Germinal center (tissue), 1 donor: ENCODE measurements at regions not wholly inside any gene's neighbourhood (a gene's known extent, or its start where the extent isn't known, plus 50 kb on each side); places are given as distances from the start of the nearest gene placed in this dataset.
A peak's percentile ranks its signal among the peaks of the same experiment; 100 is the strongest.

ENCODE experiments used
- DNase-seq: peaks from one replicate; pipeline ENCODE4 v3.0.0; 2012; ENCODE audit warnings: mixed read lengths, low spot score

DNA sequence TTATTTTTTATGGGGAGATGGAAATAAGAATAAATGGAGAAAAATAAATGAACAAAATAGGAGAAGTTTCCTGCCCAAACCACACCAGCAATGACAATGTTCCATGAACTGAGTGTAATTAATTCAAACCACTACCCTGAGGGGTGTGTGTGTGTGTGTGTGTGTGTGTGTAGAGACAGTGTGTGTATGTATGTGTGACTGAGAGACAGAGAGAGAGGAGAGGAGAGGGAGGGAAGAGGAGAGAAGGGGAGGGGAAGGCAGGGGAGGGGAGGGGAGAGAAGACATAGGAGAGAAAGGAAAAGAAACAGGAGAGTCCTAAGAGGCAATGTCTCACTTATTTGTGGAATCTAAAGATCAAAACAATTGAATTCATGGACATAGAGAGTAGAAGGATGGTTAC is 65.0 kb upstream of the POU2AF1 start:
- no peak for DNase-seq

DNA sequence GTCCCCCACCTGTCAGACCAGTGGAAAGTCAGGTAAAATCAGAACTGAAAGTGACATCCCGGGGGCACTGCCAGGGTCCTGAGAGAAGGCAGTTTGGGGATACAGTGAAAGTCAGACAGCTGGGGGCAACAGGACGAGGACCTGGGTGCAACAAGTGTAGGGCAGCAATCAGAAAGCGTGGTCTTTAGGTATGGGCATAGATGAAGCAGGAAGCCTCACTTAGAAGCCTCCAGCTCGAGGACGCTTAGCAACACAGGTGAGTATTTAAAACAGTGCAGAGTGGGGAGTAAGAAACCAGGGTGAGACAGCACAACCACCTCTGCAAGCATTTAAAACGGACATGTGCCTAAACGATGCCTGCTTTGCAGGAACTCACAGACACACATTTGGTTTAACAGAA is 64.6 kb upstream of the POU2AF1 start:
- DNase-seq = no peak

DNA sequence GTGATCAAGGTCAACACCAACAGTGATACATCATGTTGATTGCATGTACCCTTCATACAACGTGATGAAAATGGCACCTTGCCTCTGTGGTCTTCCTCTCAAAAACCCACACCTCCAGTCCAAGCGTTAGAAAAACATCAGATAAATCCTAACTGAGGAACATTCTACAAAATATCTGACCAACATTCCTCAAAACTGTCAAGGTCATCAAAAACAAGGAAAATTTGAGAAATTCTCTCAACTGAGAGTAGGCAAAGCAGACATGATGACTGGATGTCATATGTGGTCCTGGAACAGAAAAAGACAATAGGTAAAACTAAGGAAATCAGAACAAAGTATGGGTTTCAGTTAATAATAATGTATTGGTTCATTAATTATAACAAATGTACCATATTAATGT is 64.0 kb upstream of the POU2AF1 start:
- DNase-seq = no peak

DNA sequence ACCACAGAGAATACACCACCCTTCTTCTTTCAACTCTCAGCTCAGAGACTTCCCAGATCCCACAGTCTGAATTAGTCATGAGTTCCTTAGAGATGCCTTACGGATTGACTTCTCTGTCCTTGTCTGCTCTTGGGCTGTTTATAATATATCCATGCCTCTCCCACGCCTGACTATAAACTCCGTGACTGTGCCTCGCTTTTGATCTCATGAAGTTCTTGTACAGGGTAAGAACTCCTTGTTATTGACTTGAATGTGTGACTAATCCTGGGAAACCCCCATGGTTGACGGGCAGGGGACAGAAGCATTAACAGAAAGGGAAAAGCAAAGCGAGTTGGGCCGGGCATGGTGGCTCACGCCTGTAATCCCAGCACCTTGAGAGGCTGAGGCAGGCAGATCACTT is 62.4 kb upstream of the POU2AF1 start:
- DNase-seq = no peak

- no peak for DNase-seq
These were observed 61.5 kb upstream of the POU2AF1 start for GRCh38 chr11:111440416-111441205.

DNA sequence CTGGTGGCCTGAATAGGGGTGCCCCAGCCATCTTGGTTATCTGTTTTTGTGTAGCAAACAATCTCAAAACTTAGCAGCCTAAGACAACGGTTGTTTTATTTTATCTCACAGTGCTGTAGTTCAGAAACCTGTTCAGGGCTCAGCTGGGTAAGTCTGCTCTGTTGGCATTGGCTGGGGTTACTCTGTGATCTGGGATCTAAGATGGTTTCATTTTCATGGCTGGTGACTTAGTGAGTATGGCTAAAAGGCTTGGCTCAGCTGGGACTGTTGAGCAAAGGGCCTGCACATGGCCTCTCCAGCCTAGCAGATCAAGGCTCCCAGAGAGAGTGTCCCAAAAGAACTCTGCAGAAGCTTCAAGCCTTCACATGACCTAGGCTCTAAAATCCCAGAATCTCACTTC is 60.8 kb upstream of the POU2AF1 start:
- no peak for DNase-seq

DNA sequence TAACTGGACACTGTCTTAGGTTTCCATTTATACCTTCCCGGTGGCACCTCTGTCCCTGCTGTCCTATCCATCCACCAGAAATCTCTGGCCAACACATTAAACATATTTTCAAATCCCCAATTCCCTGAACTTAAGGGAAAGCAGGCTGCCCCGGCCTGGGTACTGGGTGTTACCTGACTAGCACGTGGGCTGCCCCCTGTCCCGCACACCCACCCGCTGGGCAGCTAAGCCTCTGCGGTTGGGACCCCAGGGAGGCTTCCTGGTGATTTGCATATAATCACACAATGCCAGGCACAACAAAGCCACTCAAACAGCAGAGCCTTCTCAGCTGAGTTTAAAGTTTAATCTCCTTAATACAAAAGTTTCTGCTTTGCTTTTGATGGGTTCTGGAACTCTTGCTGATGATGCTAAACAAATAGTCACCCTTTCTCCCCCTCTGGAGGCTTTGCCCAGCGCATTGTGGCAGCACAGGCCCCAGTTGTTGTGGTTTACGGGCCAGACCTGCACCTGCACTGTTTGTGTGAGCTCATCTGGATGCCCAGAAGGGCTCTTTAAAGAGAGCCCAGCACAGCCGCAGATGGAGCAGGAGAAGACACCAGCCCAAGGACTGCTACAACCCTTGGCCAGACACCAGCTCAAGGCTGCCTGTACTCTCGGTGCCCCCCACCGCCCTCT is 59.9 kb upstream of the POU2AF1 start:
- DNase-seq = no peak

- DNase-seq = no peak
These were observed 59.1 kb upstream of the POU2AF1 start for GRCh38 chr11:111438168-111438567.

- no peak for DNase-seq
These were observed 56.1 kb upstream of the POU2AF1 start for GRCh38 chr11:111435046-111435698.

- peak; percentile 52 for DNase-seq
These were observed 50.0 kb upstream of the POU2AF1 start for GRCh38 chr11:111429066-111429506.
